Renal cortical epithelial cell (primary cell): ENCODE measurements at regions not wholly inside any gene's neighbourhood (a gene's known extent, or its start where the extent isn't known, plus 50 kb on each side); places are given as distances from the start of the nearest gene placed in this dataset.

ENCODE experiments used
- DNase-seq: peaks from one replicate; pipeline ENCODE4 v3.0.0-alpha.2; 2011; ENCODE audit warnings: low read depth

- DNase-seq: no peak
Observed at GRCh38 chr2:18889565-18890332, 300.4 kb upstream of the NT5C1B start.

GRCh38 chr2:18885457-18885856 lies 296.1 kb upstream of the NT5C1B start:
- DNase-seq: no peak

DNA sequence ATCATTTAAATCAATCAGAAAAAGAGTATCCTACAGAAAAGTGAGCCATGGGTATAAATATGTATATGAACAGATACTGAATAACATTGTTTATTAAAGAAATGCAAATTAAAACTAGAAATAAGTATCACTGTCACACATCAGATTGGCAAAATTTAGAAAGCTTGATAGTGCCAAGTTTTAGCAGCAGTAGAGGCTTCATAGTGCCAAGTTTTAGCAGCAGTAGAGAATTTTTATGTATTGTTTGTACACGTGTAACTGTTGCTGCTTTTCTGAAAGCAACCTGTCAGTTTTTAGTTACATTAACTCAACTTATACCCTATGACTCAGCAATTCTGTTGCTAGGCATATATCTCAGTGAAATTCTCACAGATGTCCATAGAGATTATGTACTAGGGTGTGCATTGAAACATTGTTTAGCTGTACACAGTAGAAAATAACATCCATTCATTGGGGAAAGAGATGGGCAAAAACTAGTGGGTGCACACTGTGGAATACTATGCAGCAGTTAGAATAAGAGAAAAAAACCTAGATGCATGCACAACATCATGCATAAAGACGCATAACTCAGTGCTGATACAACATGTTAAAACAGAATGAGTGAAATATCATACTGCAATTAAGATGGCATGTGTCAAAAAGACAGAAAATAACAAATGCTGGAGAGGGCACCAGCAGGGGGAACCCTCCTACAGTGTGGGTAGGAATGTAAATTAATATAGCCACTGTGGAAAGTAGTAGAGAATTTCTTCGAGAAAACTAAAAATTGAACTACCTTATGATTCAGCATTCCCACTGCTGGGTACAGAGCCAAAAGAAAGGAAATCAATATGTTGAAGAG lies 294.5 kb upstream of the NT5C1B start:
- peak; percentile 15 for DNase-seq

GRCh38 chr2:18871430-18871829 lies 282.1 kb upstream of the NT5C1B start:
- DNase-seq: no peak

- DNase-seq: no peak
Observed at GRCh38 chr2:18870307-18870706, 280.9 kb upstream of the NT5C1B start.

DNA sequence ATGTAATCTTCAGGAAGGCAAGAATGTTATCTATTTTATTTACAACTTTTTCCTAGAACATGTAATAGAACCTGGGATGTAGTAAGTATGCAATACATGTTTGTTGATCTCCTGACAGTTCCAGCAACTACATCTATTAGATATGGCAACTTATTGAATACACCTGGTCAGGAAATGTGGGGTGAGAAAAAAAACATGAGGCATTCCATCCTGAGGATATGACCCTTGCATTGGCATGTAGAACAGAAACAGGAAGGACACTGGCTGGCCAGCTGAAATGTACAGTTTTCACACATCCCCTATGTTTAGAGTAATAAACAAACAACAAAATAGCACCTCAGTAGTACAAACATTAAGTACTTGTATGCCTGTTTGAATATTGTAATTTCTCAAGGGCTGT lies 272.6 kb upstream of the NT5C1B start:
- DNase-seq: no peak

- DNase-seq: no peak
Observed at GRCh38 chr2:18860179-18860578, 270.8 kb upstream of the NT5C1B start.

DNA sequence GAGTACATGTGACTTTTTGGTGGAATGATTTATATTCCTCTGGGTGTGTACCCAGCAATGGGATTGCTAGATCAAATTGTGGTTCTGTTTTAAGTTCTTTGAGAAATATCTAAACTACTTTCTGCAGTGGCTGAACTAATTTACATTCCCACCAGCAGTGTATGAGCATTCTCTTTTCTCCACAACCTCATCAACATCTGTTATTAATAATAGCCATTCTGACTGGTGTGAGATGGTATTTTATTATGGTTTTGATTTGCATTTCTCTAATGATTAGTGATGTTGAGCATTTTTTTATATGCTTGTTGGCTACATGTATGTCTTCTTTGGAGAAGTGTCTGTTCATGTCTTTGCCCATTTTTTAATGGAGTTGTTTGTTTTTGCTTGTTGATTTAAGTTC lies 267.4 kb upstream of the NT5C1B start:
- DNase-seq: no peak

DNA sequence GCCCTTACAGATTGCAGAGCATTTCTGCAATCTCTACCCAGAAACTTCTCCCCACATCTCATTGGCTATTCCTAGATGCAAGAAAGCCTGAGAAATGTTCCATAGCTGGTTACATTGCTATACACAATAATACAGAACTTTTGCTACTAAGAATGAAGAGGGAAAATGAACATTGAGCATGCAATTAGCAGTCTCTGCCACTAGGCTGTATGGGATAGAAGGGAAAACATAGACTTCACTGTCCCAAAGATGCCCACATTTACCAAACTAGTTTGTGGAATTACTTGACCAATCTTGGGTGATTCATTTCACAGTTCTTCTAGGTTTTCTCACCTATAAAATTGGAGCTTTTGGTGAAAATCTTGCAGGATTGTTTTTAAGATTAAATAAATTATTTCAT lies 265.7 kb upstream of the NT5C1B start:
- DNase-seq: no peak

DNA sequence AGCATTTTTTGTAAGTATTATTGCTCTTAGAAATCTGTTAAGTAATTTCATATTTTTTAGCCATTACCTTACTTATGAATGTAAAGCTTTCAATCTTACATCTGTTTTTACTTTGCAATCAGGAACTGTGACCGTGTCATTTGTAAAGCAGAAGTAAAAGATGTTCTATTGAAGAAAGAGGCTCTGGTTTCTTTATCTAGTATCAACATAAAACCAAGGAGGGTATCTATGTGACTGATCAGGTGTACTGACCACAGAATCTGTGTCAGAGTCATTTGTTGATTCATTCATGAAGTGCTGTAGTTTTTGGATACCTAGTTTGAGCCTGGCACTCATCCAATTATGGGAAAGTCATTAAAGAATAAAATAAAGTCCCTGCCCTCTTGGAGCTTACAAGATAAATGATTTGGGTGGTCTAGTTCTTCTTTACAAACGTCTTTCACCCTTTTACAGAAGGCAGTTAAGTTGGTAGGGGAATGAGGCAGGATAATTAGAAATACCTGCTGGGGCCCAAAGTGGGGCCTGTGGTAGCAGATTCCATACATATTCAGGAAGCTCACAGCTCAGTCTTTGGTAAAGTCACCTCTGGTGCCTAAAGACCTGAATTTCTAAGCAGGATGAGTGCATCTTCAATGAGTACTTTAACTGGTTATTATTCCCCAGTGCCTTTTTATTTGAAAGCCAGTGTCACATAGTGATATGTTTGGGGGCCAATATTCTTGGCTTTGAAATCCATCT lies 260.6 kb upstream of the NT5C1B start:
- no peak for DNase-seq

- peak; percentile 38 for DNase-seq
Observed at GRCh38 chr2:18848646-18849045, 259.3 kb upstream of the NT5C1B start.

DNA sequence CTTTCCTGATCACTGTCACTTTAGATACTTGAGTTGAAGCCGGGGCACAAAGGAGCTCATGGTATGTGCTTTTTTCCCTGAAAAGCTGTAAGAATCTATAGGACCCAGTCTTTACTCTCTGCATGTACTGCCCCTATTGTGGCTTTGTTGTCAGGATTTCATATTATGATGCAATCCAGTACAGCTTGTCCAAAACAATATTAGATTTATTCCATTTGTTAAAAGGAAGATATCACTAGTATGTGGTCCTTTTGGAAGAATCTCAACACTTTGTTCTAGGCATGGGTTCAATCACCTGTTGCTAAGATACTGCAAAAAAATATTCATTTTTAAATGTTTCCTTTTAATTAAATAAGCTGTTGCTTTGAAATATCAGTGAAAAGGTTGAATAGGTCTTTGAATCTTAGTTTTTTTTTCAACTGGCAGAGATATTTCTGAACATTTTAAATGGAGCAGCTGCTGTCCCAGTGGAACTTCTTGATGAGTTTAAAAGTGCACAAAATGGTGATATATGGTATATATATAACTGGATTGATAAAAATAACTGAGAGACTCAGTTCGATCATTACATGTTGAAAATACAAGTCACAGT lies 256.6 kb upstream of the NT5C1B start:
- DNase-seq: no peak

GRCh38 chr2:18842836-18843235 lies 253.5 kb upstream of the NT5C1B start:
- DNase-seq: no peak

- DNase-seq: no peak
Observed at GRCh38 chr2:18841248-18842150, 252.1 kb upstream of the NT5C1B start.

- DNase-seq: no peak
Observed at GRCh38 chr2:18837240-18837639, 247.9 kb upstream of the NT5C1B start.

GRCh38 chr2:18836436-18836835 lies 247.1 kb upstream of the NT5C1B start:
- no peak for DNase-seq

GRCh38 chr2:18835787-18836186 lies 246.4 kb upstream of the NT5C1B start:
- no peak for DNase-seq

GRCh38 chr2:18834341-18834740 lies 245.0 kb upstream of the NT5C1B start:
- peak; percentile 87 for DNase-seq

GRCh38 chr2:18833941-18834340 lies 244.6 kb upstream of the NT5C1B start:
- no peak for DNase-seq

GRCh38 chr2:18831916-18832510 lies 242.6 kb upstream of the NT5C1B start:
- DNase-seq: no peak

DNA sequence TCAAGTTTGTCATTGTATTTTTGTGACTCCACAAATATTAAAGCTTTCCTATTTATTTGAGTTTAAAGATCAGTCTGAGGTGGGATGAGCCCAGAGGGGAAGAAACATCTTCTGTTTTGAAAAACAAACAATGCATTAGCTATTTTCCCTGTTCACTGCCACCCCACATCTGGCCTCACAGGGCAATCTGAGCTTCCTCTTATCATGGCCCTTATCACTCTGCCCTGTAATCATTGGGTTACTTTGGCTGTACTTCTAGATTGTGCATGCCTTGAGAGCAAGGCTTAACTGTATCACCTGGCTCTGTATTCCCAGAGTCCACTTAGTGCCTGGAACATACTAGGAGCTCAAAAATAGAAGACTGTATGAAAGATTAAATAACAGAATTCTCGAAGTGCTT lies 241.6 kb upstream of the NT5C1B start:
- DNase-seq: no peak
